HepG2 (cell line): ENCODE measurements at regions not wholly inside any gene's neighbourhood (a gene's known extent, or its start where the extent isn't known, plus 50 kb on each side); places are given as distances from the start of the nearest gene placed in this dataset.

ENCODE experiments used
- ARNT2 ChIP-seq: sonication (generic); formaldehyde crosslinking; IDR thresholded peaks from 2 replicates; pipeline ENCODE4 v1.8.0; 2022; ENCODE audit warnings: mild to moderate bottlenecking, low read depth, missing genetic modification reagents, moderate library complexity
- GMEB2 ChIP-seq: IDR thresholded peaks from 2 replicates; pipeline ENCODE4 v1.6.1; 2016; ENCODE audit warnings: missing biosample characterization, missing genetic modification reagents, low read depth
- HIVEP1 ChIP-seq: sonication (generic); formaldehyde crosslinking; IDR thresholded peaks from 2 replicates; pipeline ENCODE4 v1.4.0; 2020; ENCODE audit warnings: mild to moderate bottlenecking, missing genetic modification reagents
- HNF4A ChIP-seq: sonication (generic); formaldehyde crosslinking; IDR thresholded peaks from 2 replicates; pipeline ENCODE4 v1.4.0; 2020; ENCODE audit warnings: missing genetic modification reagents
- NR2F6 ChIP-seq, 2 experiments: IDR thresholded peaks; 2 replicates each; pipeline ENCODE4 v1.6.1; 2016; ENCODE audit warnings: antibody characterized with exemption in 1 of 2, mild to moderate bottlenecking in 1 of 2
- RBFOX2 ChIP-seq: fragments of 200-400 bp; formaldehyde crosslinking; IDR thresholded peaks from 2 replicates; pipeline ENCODE4 v1.6.1; 2017; ENCODE audit warnings: low read depth, mild to moderate bottlenecking, low read length
- SP1 ChIP-seq, 2 experiments: fragments of 450-650 bp in 1 of 2; sonication (generic) in 1 of 2; formaldehyde crosslinking in 1 of 2; IDR thresholded peaks; 2 replicates each; pipeline versions ENCODE4 v1.4.0 to v1.6.1; 2016 to 2020; ENCODE audit warnings: missing genetic modification reagents in 1 of 2
- ZBED4 ChIP-seq: sonication (generic); formaldehyde crosslinking; IDR thresholded peaks from 2 replicates; pipeline ENCODE4 v1.4.0; 2020; ENCODE audit warnings: missing genetic modification reagents, borderline replicate concordance
- ZFP90 ChIP-seq: sonication (generic); formaldehyde crosslinking; IDR thresholded peaks from 2 replicates; pipeline ENCODE4 v1.8.0; 2022; ENCODE audit warnings: missing genetic modification reagents, mild to moderate bottlenecking, inconsistent platforms, borderline replicate concordance

DNA sequence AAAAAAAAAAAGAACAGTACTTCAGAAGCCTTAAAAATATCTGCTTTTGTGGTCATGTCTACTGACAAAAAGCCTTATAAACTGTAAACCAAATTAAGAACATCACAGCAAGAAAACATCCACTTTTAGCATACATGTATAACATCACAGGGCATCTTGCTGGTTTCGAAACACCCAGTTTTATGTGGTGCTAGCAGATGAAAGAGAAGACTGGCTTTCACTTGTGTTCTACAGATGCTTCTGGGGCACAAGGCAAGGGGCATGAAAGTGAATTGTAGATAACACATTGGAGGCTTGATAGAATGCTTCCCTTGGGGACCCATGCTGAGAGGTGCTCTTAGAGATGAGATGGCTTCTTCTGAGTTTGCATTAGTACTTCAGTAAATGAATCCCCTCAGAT is 543.7 kb upstream of the PKN2 start (continued):
- TF ChIP-seq GMEB2 (CRISPR knock-in tag) (no peak), HNF4A (no peak), ARNT2 (CRISPR knock-in tag) (no peak), ZFP90 (CRISPR knock-in tag) (no peak), HIVEP1 (CRISPR knock-in tag) (no peak), NR2F6 (IDR thresholded peaks at IDR 0.05) (no peak), NR2F6 (CRISPR knock-in tag; IDR thresholded peaks at IDR 0.05) (no peak), SP1 (IDR thresholded peaks at IDR 0.05) (no peak), SP1 (CRISPR knock-in tag; IDR thresholded peaks at IDR 0.05) (no peak), RBFOX2 (no peak), ZBED4 (CRISPR knock-in tag) (no peak)
